H1 (cell line): ENCODE measurements at regions not wholly inside any gene's neighbourhood (a gene's known extent, or its start where the extent isn't known, plus 50 kb on each side); places are given as distances from the start of the nearest gene placed in this dataset.

Experiments
- CBX5 ChIP-seq: fragments of 300-800, 300-1000 bp; sonication (generic); IDR thresholded peaks from 2 replicates; pipeline ENCODE4 v1.7.1; 2016; ENCODE audit warnings: antibody characterized with exemption, low read length, low read depth
- EP300 ChIP-seq, 2 experiments: IDR thresholded peaks; 1 replicate in 1 of 2; 2 replicates in 1 of 2; pipeline ENCODE4 v1.6.1; 2011 to 2012; ENCODE audit warnings: low read depth in 2 of 2, low read length in 2 of 2, mild to moderate bottlenecking in 2 of 2, borderline replicate concordance in 1 of 2, inconsistent platforms in 1 of 2, moderate library complexity in 1 of 2
- EZH2 ChIP-seq: fragments of 200-600 bp; sonication (generic); IDR thresholded peaks from 2 replicates; pipeline ENCODE4 v1.7.1; 2012; ENCODE audit warnings: low read depth, mild to moderate bottlenecking, moderate library complexity, low read length, inconsistent platforms; ENCODE audit not compliant: severe bottlenecking
- GABPA ChIP-seq: IDR thresholded peaks from 2 replicates; pipeline ENCODE4 v1.6.1; 2011; ENCODE audit warnings: mild to moderate bottlenecking, low read length, moderate library complexity, borderline replicate concordance; ENCODE audit not compliant: insufficient read depth
- POLR2AphosphoS5 ChIP-seq: IDR thresholded peaks from 2 replicates; pipeline ENCODE4 v1.6.1; 2011; ENCODE audit warnings: low read depth, low read length
- RFX5 ChIP-seq: IDR thresholded peaks from 2 replicates; pipeline ENCODE4 v1.6.1; 2011; ENCODE audit warnings: low read depth, low read length, improper control_type of control experiment, borderline replicate concordance
- RNF2 ChIP-seq: fragments of 200-900, 300-1000 bp; sonication (generic); IDR thresholded peaks from 2 replicates; pipeline ENCODE4 v1.7.1; 2016; ENCODE audit warnings: borderline replicate concordance, low read depth, mild to moderate bottlenecking, antibody characterized with exemption, low read length; ENCODE audit not compliant: poor library complexity, severe bottlenecking; ENCODE audit errors: missing control alignments
- SIRT6 ChIP-seq: IDR thresholded peaks from one replicate; pipeline ENCODE4 v1.7.1; 2012; ENCODE audit warnings: low read length, inconsistent platforms
- USF2 ChIP-seq: IDR thresholded peaks from 2 replicates; pipeline ENCODE4 v1.6.1; 2011; ENCODE audit warnings: low read length, improper control_type of control experiment

GRCh38 chr7:25885057-25885576, 266.9 kb upstream of the NFE2L3 start:
- TF ChIP-seq RNF2: no peak
- no peak for TF ChIP-seq EP300 (IDR thresholded peaks at IDR 0.05; ENCODE audit: borderline replicate concordance in 1 of 2, low read depth in 2 of 2, low read length in 2 of 2)
- TF ChIP-seq USF2: no peak
- TF ChIP-seq CBX5: no peak
- no peak for TF ChIP-seq POLR2AphosphoS5
- no peak for TF ChIP-seq GABPA
- TF ChIP-seq EZH2: no peak
- TF ChIP-seq RFX5: no peak
- TF ChIP-seq SIRT6: no peak
